Endothelial cell of umbilical vein (primary cell): ENCODE measurements at regions not wholly inside any gene's neighbourhood (a gene's known extent, or its start where the extent isn't known, plus 50 kb on each side); places are given as distances from the start of the nearest gene placed in this dataset.

ENCODE experiments used
- CTCF ChIP-seq, 2 donors: IDR thresholded peaks; 1 replicate in 1 of 2; 2 replicates in 1 of 2; pipeline ENCODE4 v1.5.1; 2011; ENCODE audit warnings: low read length in 2 of 2, mild to moderate bottlenecking in 2 of 2, moderate library complexity in 2 of 2, control low read depth in 1 of 2, inconsistent platforms in 1 of 2, low read depth in 1 of 2; ENCODE audit not compliant: insufficient read depth in 1 of 2; ENCODE audit errors: extremely low read depth in 1 of 2
- EZH2 ChIP-seq: IDR thresholded peaks from 2 replicates; pipeline ENCODE4 v1.6.1; 2012; ENCODE audit warnings: borderline replicate concordance, low read depth, mild to moderate bottlenecking, moderate library complexity, low read length, inconsistent platforms; ENCODE audit not compliant: severe bottlenecking
- GATA2 ChIP-seq: IDR thresholded peaks from 2 replicates; pipeline ENCODE4 v1.7.0; 2011; ENCODE audit warnings: low read depth, mild to moderate bottlenecking, moderate library complexity, mixed read lengths, low read length; ENCODE audit not compliant: insufficient read length, insufficient read depth
- JUN ChIP-seq: IDR thresholded peaks from 2 replicates; pipeline ENCODE4 v1.6.1; 2011; ENCODE audit warnings: borderline replicate concordance, low read depth; ENCODE audit not compliant: insufficient read length, insufficient read depth
- MAX ChIP-seq: IDR thresholded peaks from 2 replicates; pipeline ENCODE4 v1.6.1; 2011; ENCODE audit not compliant: insufficient read depth, insufficient read length
- POLR2A ChIP-seq: IDR thresholded peaks from 2 replicates; pipeline ENCODE4 v1.6.1; 2012; ENCODE audit warnings: low read depth, mild to moderate bottlenecking, control low read depth, low read length
- POLR2AphosphoS5 ChIP-seq: IDR thresholded peaks from 2 replicates; pipeline ENCODE4 v1.6.1; 2012; ENCODE audit warnings: low read depth, mild to moderate bottlenecking, control low read depth, low read length, moderate library complexity; ENCODE audit not compliant: insufficient read depth

DNA sequence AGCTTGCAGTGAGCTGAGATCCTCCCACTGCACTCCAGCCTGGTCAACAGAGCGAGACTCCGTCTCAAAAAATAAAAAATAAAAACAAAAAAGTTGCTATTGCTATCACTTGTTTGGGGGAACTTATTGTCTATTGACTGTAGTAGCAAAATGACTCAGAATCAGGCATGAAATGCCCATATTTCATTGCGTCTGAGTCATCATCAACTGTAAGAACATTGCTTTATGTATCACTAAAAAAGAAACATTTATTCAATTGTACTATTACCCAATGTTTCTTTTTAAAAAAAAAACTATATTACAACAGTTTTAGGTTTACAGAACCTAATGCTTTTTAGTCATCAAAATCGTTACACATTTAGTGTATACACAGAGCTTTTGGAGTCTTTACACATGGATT lies 91.0 kb upstream of the FMN2 start:
- no peak for TF ChIP-seq CTCF (IDR thresholded peaks at IDR 0.05; ENCODE audit: extremely low read depth in 1 of 2, insufficient read depth in 1 of 2, low read depth in 1 of 2, low read length in 2 of 2)
- no peak for TF ChIP-seq POLR2AphosphoS5
- TF ChIP-seq POLR2A = no peak
- no peak for TF ChIP-seq EZH2
- no peak for TF ChIP-seq MAX
- no peak for TF ChIP-seq JUN
- TF ChIP-seq GATA2 = no peak
